ENCODE measurements at regions not wholly inside any gene's neighbourhood (a gene's known extent, or its start where the extent isn't known, plus 50 kb on each side); places are given as distances from the start of the nearest gene placed in this dataset.

DNA sequence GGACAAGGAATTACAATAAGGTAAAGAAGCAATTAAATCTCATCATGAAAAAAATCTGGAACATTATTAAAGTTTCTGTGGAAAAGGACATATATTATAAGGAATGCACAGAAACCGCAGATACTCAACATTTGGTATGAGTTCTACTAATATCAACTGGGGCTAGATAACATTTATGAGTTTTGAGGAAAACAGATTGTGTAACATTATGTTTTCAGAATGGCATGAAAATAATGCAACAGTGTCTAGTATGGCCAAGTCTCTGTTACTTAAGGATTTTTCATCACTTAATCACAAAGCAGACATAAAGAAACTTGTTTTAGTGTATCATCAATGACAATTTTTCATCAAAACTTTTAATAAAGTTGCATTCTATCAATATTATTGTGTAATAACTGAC is 785.0 kb downstream of the GLUD2 start:
- TF ChIP-seq, protein P1, sequence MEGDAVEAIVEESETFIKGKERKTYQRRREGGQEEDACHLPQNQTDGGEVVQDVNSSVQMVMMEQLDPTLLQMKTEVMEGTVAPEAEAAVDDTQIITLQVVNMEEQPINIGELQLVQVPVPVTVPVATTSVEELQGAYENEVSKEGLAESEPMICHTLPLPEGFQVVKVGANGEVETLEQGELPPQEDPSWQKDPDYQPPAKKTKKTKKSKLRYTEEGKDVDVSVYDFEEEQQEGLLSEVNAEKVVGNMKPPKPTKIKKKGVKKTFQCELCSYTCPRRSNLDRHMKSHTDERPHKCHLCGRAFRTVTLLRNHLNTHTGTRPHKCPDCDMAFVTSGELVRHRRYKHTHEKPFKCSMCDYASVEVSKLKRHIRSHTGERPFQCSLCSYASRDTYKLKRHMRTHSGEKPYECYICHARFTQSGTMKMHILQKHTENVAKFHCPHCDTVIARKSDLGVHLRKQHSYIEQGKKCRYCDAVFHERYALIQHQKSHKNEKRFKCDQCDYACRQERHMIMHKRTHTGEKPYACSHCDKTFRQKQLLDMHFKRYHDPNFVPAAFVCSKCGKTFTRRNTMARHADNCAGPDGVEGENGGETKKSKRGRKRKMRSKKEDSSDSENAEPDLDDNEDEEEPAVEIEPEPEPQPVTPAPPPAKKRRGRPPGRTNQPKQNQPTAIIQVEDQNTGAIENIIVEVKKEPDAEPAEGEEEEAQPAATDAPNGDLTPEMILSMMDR (IDR thresholded peaks at IDR 0.05) = no peak
- TF ChIP-seq POLR2A (IDR thresholded peaks at IDR 0.05) = no peak
